HepG2 (cell line): ENCODE measurements at regions not wholly inside any gene's neighbourhood (a gene's known extent, or its start where the extent isn't known, plus 50 kb on each side); places are given as distances from the start of the nearest gene placed in this dataset.

Source experiments
- ATAC-seq: fragments of 200-7000 bp; cut with Tn5 transposase; 3 replicates; pipeline ENCODE4 v1.9.1; 2020; ENCODE audit warnings: mild to moderate bottlenecking, moderate library complexity
- BruUV-seq: library from RNA; stranded (reverse); fragments of 400-500 nt; replicated peaks from 2 replicates; lab custom pipeline; 2021; lab: Mats Ljungman, UMichigan
- CTCF ChIA-PET: fragments of 300-600 bp; formaldehyde crosslinking; extraction: SDS; loops from one replicate; lab custom pipeline; 2021; ENCODE audit warnings: low total read pairs, inconsistent platforms, low intra/inter-chr PET ratio; lab: Yijun Ruan, JAX
- POLR2A ChIA-PET: fragments of 350-600 bp; sonication (Branson Sonifier 250); formaldehyde crosslinking; loops from one replicate; lab custom pipeline; 2020; ENCODE audit warnings: antibody characterized with exemption, inconsistent platforms; lab: Yijun Ruan, JAX
- DNase-seq: peaks from one replicate; pipeline ENCODE4 v3.0.0-alpha.2; 2015; ENCODE audit warnings: low spot score
- FAIRE-seq: peaks from 3 replicates; lab custom pipeline; 2011; peaks lifted over from hg19 to GRCh38; lab: Jason Lieb, UNC
- H2AFZ ChIP-seq: one replicate; pipeline ENCODE4 v1.6.1; 2011; ENCODE audit warnings: low read length, inconsistent platforms
- H3K27ac ChIP-seq: fragments of 300-600 bp; 3 replicates; pipeline ENCODE4 v1.8.0; 2011; ENCODE audit warnings: mixed run types, mild to moderate bottlenecking, mixed read lengths, low read length, inconsistent platforms; ENCODE audit not compliant: insufficient read depth; ENCODE audit errors: extremely low read length
- H3K27me3 ChIP-seq, 2 experiments: fragments of 200-600 bp in 1 of 2; 2 replicates in 1 of 2; 3 replicates in 1 of 2; pipeline versions ENCODE4 v1.6.0 to v1.8.0; 2011; ENCODE audit warnings: low read length in 2 of 2, mild to moderate bottlenecking in 2 of 2, moderate library complexity in 2 of 2, inconsistent platforms in 1 of 2; ENCODE audit not compliant: insufficient read depth in 2 of 2, control insufficient read depth in 1 of 2
- H3K36me3 ChIP-seq, 2 experiments: fragments of 200-600 bp in 1 of 2; replicated peaks in 1 of 2; 2 replicates in 1 of 2; 3 replicates in 1 of 2; pipeline versions ENCODE4 v1.5.1 to v1.8.0; 2011; ENCODE audit warnings: low read length in 2 of 2, inconsistent platforms in 1 of 2; ENCODE audit not compliant: insufficient read depth in 2 of 2, control insufficient read depth in 1 of 2
- H3K4me1 ChIP-seq: 2 replicates; pipeline ENCODE4 v1.5.1; 2012; ENCODE audit warnings: low read length, inconsistent platforms; ENCODE audit not compliant: insufficient read depth
- H3K4me2 ChIP-seq: 2 replicates; pipeline ENCODE4 v1.6.0; 2011; ENCODE audit warnings: low read depth, low read length, inconsistent platforms
- H3K4me3 ChIP-seq, 3 experiments: fragments of 200-600 bp in 1 of 3; sonication (generic), shearing (Covaris generic) in 1 of 3; replicated peaks in 1 of 3; 2 replicates each; pipeline ENCODE4 v1.5.1; 2011 to 2016; ENCODE audit warnings: low read length in 3 of 3, inconsistent platforms in 2 of 3, low read depth in 2 of 3, mild to moderate bottlenecking in 2 of 3, control low read depth in 1 of 3, mixed read lengths in 1 of 3; ENCODE audit not compliant: insufficient read depth in 1 of 3
- H3K79me2 ChIP-seq: one replicate; pipeline ENCODE4 v1.6.1; 2011; ENCODE audit warnings: low read length, inconsistent platforms; ENCODE audit not compliant: insufficient read depth
- H3K9ac ChIP-seq: 2 replicates; pipeline ENCODE4 v1.6.0; 2011; ENCODE audit warnings: mild to moderate bottlenecking, low read depth, low read length, inconsistent platforms; ENCODE audit not compliant: insufficient read depth
- H3K9me3 ChIP-seq: 2 replicates; pipeline ENCODE4 v1.5.1; 2012; ENCODE audit warnings: mild to moderate bottlenecking, low read length
- H4K20me1 ChIP-seq: 2 replicates; pipeline ENCODE4 v1.6.0; 2011; ENCODE audit warnings: inconsistent platforms, mild to moderate bottlenecking, low read length, moderate library complexity; ENCODE audit not compliant: insufficient read depth
- ARHGAP35 ChIP-seq: sonication (generic); formaldehyde crosslinking; IDR thresholded peaks from 2 replicates; pipeline ENCODE4 v1.9.0; 2022; ENCODE audit warnings: mild to moderate bottlenecking, inconsistent platforms, moderate library complexity, missing genetic modification reagents, borderline replicate concordance
- KAT7 ChIP-seq: IDR thresholded peaks from 2 replicates; pipeline ENCODE4 v1.6.1; 2018; ENCODE audit warnings: borderline replicate concordance, missing compliant biosample characterization
- KLF12 ChIP-seq: sonication (generic); formaldehyde crosslinking; IDR thresholded peaks from 2 replicates; pipeline ENCODE4 v1.4.0; 2020; ENCODE audit warnings: missing genetic modification reagents, borderline replicate concordance
- ZNF546 ChIP-seq: sonication (generic); formaldehyde crosslinking; conservative IDR thresholded peaks from 2 replicates; pipeline ENCODE4 v1.8.1; 2023; ENCODE audit warnings: mild to moderate bottlenecking, missing genetic modification reagents
- ZNF615 ChIP-seq: sonication (generic); formaldehyde crosslinking; IDR thresholded peaks from 2 replicates; pipeline ENCODE4 v1.5.0; 2020; ENCODE audit warnings: mild to moderate bottlenecking, missing genetic modification reagents, borderline replicate concordance
- WGBS: methylation state at CpG from one replicate; pipeline ENCODE4 v1.1.6; 2017; ENCODE audit warnings: low lambda C conversion rate; 5-methylcytosine and 5-hydroxymethylcytosine counted together
- in situ Hi-C: cut with HindIII; loops from 2 replicates; pipeline ENCODE4 v1.10.0; 2017; ENCODE audit warnings: low pct_unique_long_range_greater_than_20kb; ENCODE audit not compliant: extremely low pct_ligation_motif_present
- intact Hi-C: fragments of 100-400 bp; cut with micrococcal nuclease; formaldehyde crosslinking; loops from one replicate; pipeline ENCODE4 v1.10.0; 2022; ENCODE audit not compliant: unreplicated experiment
- TF ChIP-seq, protein P1 (sequence below): sonication (generic); formaldehyde crosslinking; IDR thresholded peaks from 2 replicates; pipeline ENCODE4 v1.5.1; 2020; ENCODE audit warnings: missing genetic modification reagents, mild to moderate bottlenecking, borderline replicate concordance

DNA sequence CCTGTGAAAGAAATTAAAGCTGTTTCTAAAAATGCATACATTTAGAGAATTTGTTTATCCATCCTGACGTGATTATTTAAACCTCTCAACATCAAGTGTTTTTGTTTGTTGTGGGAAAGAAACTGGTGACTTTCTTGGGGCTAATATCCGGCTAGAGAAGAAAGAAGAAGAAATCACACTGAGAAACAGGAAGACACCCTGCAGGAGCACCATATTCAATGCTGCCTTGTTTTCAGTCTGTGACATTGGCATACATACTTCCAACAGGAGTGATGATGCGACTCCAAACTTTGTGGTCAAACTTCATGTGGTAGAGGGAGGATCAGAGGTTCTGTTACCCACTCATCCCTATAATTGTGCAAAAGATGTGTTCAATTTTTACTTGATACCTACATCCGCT is 997.6 kb upstream of the CITED2 start:
- no peaks in the 10 kb centered on the region for H3K36me3 ChIP-seq
- H3K27ac ChIP-seq: no peak overlapping the region
- intact Hi-C loops: no loop called here
- no TSS peak for BruUV-seq
- no peak overlapping the region for H3K4me2 ChIP-seq
- H3K4me1 ChIP-seq: no peaks in the 10 kb centered on the region
- 35% methylated on average over 4 of the region's 4 CpGs for WGBS
- no peak overlapping the region for H3K9ac ChIP-seq
- ChIA-PET CTCF (no interaction called here), POLR2A (no interaction called here)
- no peaks in the 10 kb centered on the region for H3K79me2 ChIP-seq
- H3K9me3 ChIP-seq: peaks cover 7% of the 10 kb centered on the region
- no peaks in the 10 kb centered on the region for H3K27me3 ChIP-seq
- DNase-seq (no peak), ATAC-seq (no peak), FAIRE-seq (no peak)
- in situ Hi-C loops: no loop called here
- H2AFZ ChIP-seq: no peak overlapping the region
- H4K20me1 ChIP-seq: no peaks in the 10 kb centered on the region
- no peak overlapping the region for H3K4me3 ChIP-seq
- TF ChIP-seq, protein P1, sequence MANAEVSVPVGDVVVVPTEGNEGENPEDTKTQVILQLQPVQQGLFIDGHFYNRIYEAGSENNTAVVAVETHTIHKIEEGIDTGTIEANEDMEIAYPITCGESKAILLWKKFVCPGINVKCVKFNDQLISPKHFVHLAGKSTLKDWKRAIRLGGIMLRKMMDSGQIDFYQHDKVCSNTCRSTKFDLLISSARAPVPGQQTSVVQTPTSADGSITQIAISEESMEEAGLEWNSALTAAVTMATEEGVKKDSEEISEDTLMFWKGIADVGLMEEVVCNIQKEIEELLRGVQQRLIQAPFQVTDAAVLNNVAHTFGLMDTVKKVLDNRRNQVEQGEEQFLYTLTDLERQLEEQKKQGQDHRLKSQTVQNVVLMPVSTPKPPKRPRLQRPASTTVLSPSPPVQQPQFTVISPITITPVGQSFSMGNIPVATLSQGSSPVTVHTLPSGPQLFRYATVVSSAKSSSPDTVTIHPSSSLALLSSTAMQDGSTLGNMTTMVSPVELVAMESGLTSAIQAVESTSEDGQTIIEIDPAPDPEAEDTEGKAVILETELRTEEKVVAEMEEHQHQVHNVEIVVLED (CRISPR knock-in tag): no peak
- TF ChIP-seq ARHGAP35: no peak
- TF ChIP-seq ZNF615 (CRISPR knock-in tag): no peak
- no peak for TF ChIP-seq ZNF546
- TF ChIP-seq KLF12 (CRISPR knock-in tag): no peak
- TF ChIP-seq KAT7 (CRISPR knock-in tag): no peak
